Endodermal cell (in vitro differentiated cells): ENCODE measurements at regions not wholly inside any gene's neighbourhood (a gene's known extent, or its start where the extent isn't known, plus 50 kb on each side); places are given as distances from the start of the nearest gene placed in this dataset.
A peak's percentile ranks its signal among the peaks of the same experiment; 100 is the strongest.

Experiments used
- DNase-seq: peaks from one replicate; pipeline ENCODE4 v3.0.0-alpha.2; 2017
- H3K27ac ChIP-seq: 2 replicates; pipeline ENCODE4 v1.5.1; 2013; ENCODE audit warnings: mild to moderate bottlenecking, low read depth, low read length, moderate library complexity
- H3K27me3 ChIP-seq: 2 replicates; pipeline ENCODE4 v1.6.1; 2013; ENCODE audit warnings: mild to moderate bottlenecking, low read length, moderate library complexity; ENCODE audit not compliant: insufficient read depth, control insufficient read depth, poor library complexity, severe bottlenecking
- H3K36me3 ChIP-seq: 2 replicates; pipeline ENCODE4 v1.7.0; 2013; ENCODE audit warnings: mild to moderate bottlenecking, low read length, moderate library complexity; ENCODE audit not compliant: control insufficient read depth, insufficient read depth
- H3K4me1 ChIP-seq: one replicate; pipeline ENCODE4 v1.7.0; 2013; ENCODE audit warnings: low read length; ENCODE audit not compliant: control insufficient read depth, insufficient read depth
- H3K4me3 ChIP-seq: 2 replicates; pipeline ENCODE4 v1.5.1; 2013; ENCODE audit warnings: mild to moderate bottlenecking, low read length, moderate library complexity
- H3K9ac ChIP-seq: 2 replicates; pipeline ENCODE4 v1.6.1; 2013; ENCODE audit warnings: mild to moderate bottlenecking, low read length, moderate library complexity; ENCODE audit not compliant: poor library complexity, severe bottlenecking; ENCODE audit errors: extremely low read depth
- H3K9me3 ChIP-seq: 2 replicates; pipeline ENCODE4 v1.6.1; 2013; ENCODE audit warnings: mild to moderate bottlenecking, low read length, moderate library complexity; ENCODE audit not compliant: control insufficient read depth
- H3K27ac Mint-ChIP-seq: 2 replicates; pipeline ENCODE4 v1.8.0; 2020; ENCODE audit warnings: mixed read lengths
- H3K27me3 Mint-ChIP-seq: 2 replicates; pipeline ENCODE4 v1.8.0; 2021; ENCODE audit warnings: mild to moderate bottlenecking, mixed read lengths; ENCODE audit not compliant: insufficient read depth
- H3K36me3 Mint-ChIP-seq: 2 replicates; pipeline ENCODE4 v1.8.0; 2020; ENCODE audit warnings: low read depth, mixed read lengths
- H3K4me1 Mint-ChIP-seq: 2 replicates; pipeline ENCODE4 v1.8.0; 2020; ENCODE audit warnings: mixed read lengths
- H3K4me3 Mint-ChIP-seq: 2 replicates; pipeline ENCODE4 v1.8.0; 2020; ENCODE audit warnings: mild to moderate bottlenecking, moderate library complexity, mixed read lengths
- H3K9me3 Mint-ChIP-seq: 2 replicates; pipeline ENCODE4 v1.8.0; 2020; ENCODE audit warnings: mild to moderate bottlenecking, mixed read lengths
- CTCF ChIP-seq: fragments of 200-600 bp; sonication (generic); conservative IDR thresholded peaks from 2 replicates; pipeline ENCODE4 v1.5.0; 2021; ENCODE audit warnings: antibody characterized with exemption, mild to moderate bottlenecking
- WGBS, 2 experiments: methylation state at CpG; one replicate each; pipeline versions ENCODE4 v1.1.5 to v1.1.7; 2013; ENCODE audit warnings: missing lambda C conversion rate in 2 of 2, mixed read lengths in 1 of 2; ENCODE audit not compliant: insufficient coverage in 1 of 2, insufficient read length in 1 of 2; 5-methylcytosine and 5-hydroxymethylcytosine counted together

GRCh38 chr6:62764841-62765240, 446.4 kb upstream of the FKBP1C start:
- no peaks in the 10 kb centered on the region for H3K36me3 ChIP-seq
- Mint-ChIP-seq H3K27me3 (no peaks in the 10 kb centered on the region), H3K4me1 (peaks cover 47% of the 10 kb centered on the region), H3K36me3 (peaks cover 11% of the 10 kb centered on the region), H3K9me3 (peaks cover 9% of the 10 kb centered on the region), H3K4me3 (peak overlapping the region; percentile 28), H3K27ac (peak overlapping the region; percentile 90)
- peak overlapping the region; percentile 21 for H3K4me3 ChIP-seq
- WGBS, 2 experiments: 34% methylated on average over 3 of the region's 3 CpGs; no CpG with 5 or more reads in 1 of the 2 experiments
- no peak overlapping the region for H3K27ac ChIP-seq
- peaks cover 4% of the 10 kb centered on the region for H3K4me1 ChIP-seq
- H3K9me3 ChIP-seq: peaks cover 19% of the 10 kb centered on the region
- H3K27me3 ChIP-seq: no peaks in the 10 kb centered on the region
- peak; percentile 70 for DNase-seq
- no peak for TF ChIP-seq CTCF
- H3K9ac ChIP-seq: no peak overlapping the region

- Histone ChIP-seq H3K9ac (no peak overlapping the region), H3K4me1 (peaks cover 4% of the 10 kb centered on the region), H3K36me3 (no peaks in the 10 kb centered on the region), H3K4me3 (no peak overlapping the region), H3K27ac (peak overlapping the region; percentile 81), H3K27me3 (no peaks in the 10 kb centered on the region), H3K9me3 (peaks cover 19% of the 10 kb centered on the region)
- Mint-ChIP-seq H3K4me3 (no peak overlapping the region), H3K27me3 (no peaks in the 10 kb centered on the region), H3K9me3 (peaks cover 8% of the 10 kb centered on the region), H3K27ac (peak overlapping the region; percentile 72), H3K4me1 (peaks cover 51% of the 10 kb centered on the region), H3K36me3 (peaks cover 7% of the 10 kb centered on the region)
- TF ChIP-seq CTCF: no peak
- DNase-seq: no peak
- WGBS, 2 experiments: 60 to 84% methylated on average over 1 to 2 of the region's 2 CpGs
Measured at GRCh38 chr6:62763125-62763912, 447.9 kb upstream of the FKBP1C start.

GRCh38 chr6:62746968-62747367, 460.9 kb upstream of the KHDRBS2 start:
- H3K4me1 ChIP-seq: no peaks in the 10 kb centered on the region
- no peaks in the 10 kb centered on the region for H3K36me3 Mint-ChIP-seq
- no peak overlapping the region for H3K27ac Mint-ChIP-seq
- peaks cover 10% of the 10 kb centered on the region for H3K4me1 Mint-ChIP-seq
- 81% methylated on average over 1 of the region's 1 CpG; no CpG with 5 or more reads in 1 of the 2 experiments for WGBS, 2 experiments
- peaks cover 8% of the 10 kb centered on the region for H3K9me3 Mint-ChIP-seq
- H3K9ac ChIP-seq: no peak overlapping the region
- H3K27me3 Mint-ChIP-seq: no peaks in the 10 kb centered on the region
- H3K4me3 ChIP-seq: no peak overlapping the region
- no peaks in the 10 kb centered on the region for H3K36me3 ChIP-seq
- peaks cover 8% of the 10 kb centered on the region for H3K9me3 ChIP-seq
- DNase-seq: peak; percentile 49
- H3K4me3 Mint-ChIP-seq: no peak overlapping the region
- H3K27me3 ChIP-seq: no peaks in the 10 kb centered on the region
- no peak overlapping the region for H3K27ac ChIP-seq
- no peak for TF ChIP-seq CTCF
